ENCODE measurements at regions not wholly inside any gene's neighbourhood (a gene's known extent, or its start where the extent isn't known, plus 50 kb on each side); places are given as distances from the start of the nearest gene placed in this dataset.

DNA sequence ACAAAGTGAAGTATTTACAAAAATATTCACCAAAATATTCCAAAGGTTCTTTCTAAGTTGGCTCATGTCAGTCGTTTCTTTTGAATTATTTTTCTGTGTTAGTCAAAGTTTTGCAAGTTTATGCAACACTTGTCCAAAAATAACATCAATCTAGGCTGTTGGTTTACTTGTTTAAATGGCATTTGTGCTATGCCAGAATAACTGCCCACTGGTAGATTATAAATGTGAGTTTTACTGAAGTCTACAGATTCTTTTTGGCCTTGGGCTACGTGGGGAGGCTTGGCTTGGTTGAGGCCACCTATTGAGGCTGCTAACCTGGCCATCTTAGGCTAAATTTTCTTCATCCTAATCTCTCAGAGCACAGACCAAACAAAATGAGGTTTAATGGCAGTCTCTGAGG is 1091.9 kb upstream of the RAG2 start:
- H3K36me3 ChIP-seq = no peaks in the 10 kb centered on the region
- intact Hi-C loops (cut with DNase I) = no loop called here
- TF ChIP-seq, protein P1, sequence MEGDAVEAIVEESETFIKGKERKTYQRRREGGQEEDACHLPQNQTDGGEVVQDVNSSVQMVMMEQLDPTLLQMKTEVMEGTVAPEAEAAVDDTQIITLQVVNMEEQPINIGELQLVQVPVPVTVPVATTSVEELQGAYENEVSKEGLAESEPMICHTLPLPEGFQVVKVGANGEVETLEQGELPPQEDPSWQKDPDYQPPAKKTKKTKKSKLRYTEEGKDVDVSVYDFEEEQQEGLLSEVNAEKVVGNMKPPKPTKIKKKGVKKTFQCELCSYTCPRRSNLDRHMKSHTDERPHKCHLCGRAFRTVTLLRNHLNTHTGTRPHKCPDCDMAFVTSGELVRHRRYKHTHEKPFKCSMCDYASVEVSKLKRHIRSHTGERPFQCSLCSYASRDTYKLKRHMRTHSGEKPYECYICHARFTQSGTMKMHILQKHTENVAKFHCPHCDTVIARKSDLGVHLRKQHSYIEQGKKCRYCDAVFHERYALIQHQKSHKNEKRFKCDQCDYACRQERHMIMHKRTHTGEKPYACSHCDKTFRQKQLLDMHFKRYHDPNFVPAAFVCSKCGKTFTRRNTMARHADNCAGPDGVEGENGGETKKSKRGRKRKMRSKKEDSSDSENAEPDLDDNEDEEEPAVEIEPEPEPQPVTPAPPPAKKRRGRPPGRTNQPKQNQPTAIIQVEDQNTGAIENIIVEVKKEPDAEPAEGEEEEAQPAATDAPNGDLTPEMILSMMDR (IDR thresholded peaks at IDR 0.05) = no peak
- no peak for TF ChIP-seq POLR2A (IDR thresholded peaks at IDR 0.05)
- no peak overlapping the region for H3K4me3 ChIP-seq
- 17 to 32% (median 22%) methylated on average over 2 of the region's 2 CpGs for WGBS, 3 donors
- H3K9me3 ChIP-seq = no peaks in the 10 kb centered on the region
- no peak overlapping the region for H3K27ac ChIP-seq
- H3K27me3 ChIP-seq = no peaks in the 10 kb centered on the region
- no peaks in the 10 kb centered on the region for H3K4me1 ChIP-seq (ENCODE audit: insufficient read depth)
- no peak for DNase-seq

DNA sequence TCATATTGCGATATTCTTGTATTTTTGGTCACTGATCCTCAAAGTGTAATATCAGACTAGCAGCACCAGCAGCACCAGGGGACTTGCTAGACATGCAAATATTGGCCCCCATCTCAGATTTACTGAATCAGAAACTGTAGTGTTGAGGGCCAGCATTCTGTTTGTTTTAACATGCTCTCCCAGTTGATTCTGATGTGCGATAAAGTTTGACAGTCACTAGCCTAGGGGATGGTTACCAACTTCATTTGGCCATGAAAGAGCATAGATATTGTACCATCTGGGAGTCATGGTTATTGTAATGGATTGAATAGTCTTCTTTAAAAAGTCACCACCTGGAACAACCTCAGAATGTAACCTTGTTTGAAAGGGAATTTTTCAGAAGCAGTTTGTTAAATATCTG is 1090.4 kb upstream of the RAG2 start:
- intact Hi-C loops (cut with DNase I) = no loop called here
- no peak for DNase-seq
- Histone ChIP-seq H3K27me3 (no peaks in the 10 kb centered on the region), H3K4me1 (ENCODE audit: insufficient read depth) (no peaks in the 10 kb centered on the region), H3K27ac (no peak overlapping the region), H3K4me3 (no peak overlapping the region), H3K36me3 (no peaks in the 10 kb centered on the region), H3K9me3 (no peaks in the 10 kb centered on the region)
- TF ChIP-seq POLR2A (IDR thresholded peaks at IDR 0.05) = no peak
- TF ChIP-seq, protein P1 (IDR thresholded peaks at IDR 0.05) = no peak
- no peak for TF ChIP-seq EP300 (IDR thresholded peaks at IDR 0.05)
- WGBS, 3 donors = 47 to 49% (median 48%) methylated on average over 2 of the region's 2 CpGs

GRCh38 chr11:37687130-37687529 is 1089.1 kb upstream of the RAG2 start:
- intact Hi-C loops (cut with DNase I) = no loop called here
- H3K4me3 ChIP-seq = no peak overlapping the region
- no peak for TF ChIP-seq POLR2A (IDR thresholded peaks at IDR 0.05)
- TF ChIP-seq, protein P1 (IDR thresholded peaks at IDR 0.05) = no peak
- TF ChIP-seq EP300 (IDR thresholded peaks at IDR 0.05) = no peak
- H3K36me3 ChIP-seq = no peaks in the 10 kb centered on the region
- H3K4me1 ChIP-seq (ENCODE audit: insufficient read depth) = no peaks in the 10 kb centered on the region
- no peaks in the 10 kb centered on the region for H3K27me3 ChIP-seq
- no peak for DNase-seq
- H3K9me3 ChIP-seq = no peaks in the 10 kb centered on the region
- H3K27ac ChIP-seq = no peak overlapping the region

GRCh38 chr11:37671321-37671720 is 1073.3 kb upstream of the RAG2 start:
- DNase-seq = no peak
- Histone ChIP-seq H3K36me3 (no peaks in the 10 kb centered on the region), H3K4me3 (no peak overlapping the region), H3K4me1 (ENCODE audit: insufficient read depth) (no peaks in the 10 kb centered on the region), H3K27me3 (no peaks in the 10 kb centered on the region), H3K9me3 (no peaks in the 10 kb centered on the region), H3K27ac (no peak overlapping the region)
- TF ChIP-seq, protein P1 (IDR thresholded peaks at IDR 0.05) = no peak
- no peak for TF ChIP-seq EP300 (IDR thresholded peaks at IDR 0.05)
- TF ChIP-seq POLR2A (IDR thresholded peaks at IDR 0.05) = no peak
- intact Hi-C loops (cut with DNase I) = no loop called here

DNA sequence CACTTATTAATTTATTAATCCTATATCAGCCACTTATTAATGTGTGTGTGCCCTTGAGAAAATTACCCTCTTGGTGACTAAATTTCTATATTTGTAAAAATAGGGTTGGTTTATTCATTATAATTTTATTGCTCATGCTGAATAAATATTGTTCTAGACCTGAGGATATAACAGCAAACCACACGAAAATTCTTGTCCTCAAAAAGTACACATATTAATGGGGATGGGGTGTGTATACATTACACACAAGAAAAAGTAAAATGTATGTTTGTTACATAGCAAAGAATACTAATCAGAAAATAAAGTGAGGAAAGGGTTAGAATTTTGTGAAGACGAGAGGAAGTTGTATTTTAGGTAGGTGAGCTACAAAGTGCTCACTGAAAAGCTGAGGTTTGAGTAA is 1068.9 kb upstream of the RAG2 start:
- H3K4me1 ChIP-seq (ENCODE audit: insufficient read depth) = no peaks in the 10 kb centered on the region
- no peaks in the 10 kb centered on the region for H3K36me3 ChIP-seq
- H3K9me3 ChIP-seq = no peaks in the 10 kb centered on the region
- H3K27ac ChIP-seq = no peak overlapping the region
- H3K27me3 ChIP-seq = no peaks in the 10 kb centered on the region
- no peak for TF ChIP-seq POLR2A (IDR thresholded peaks at IDR 0.05)
- TF ChIP-seq, protein P1 (IDR thresholded peaks at IDR 0.05) = no peak
- TF ChIP-seq EP300 (IDR thresholded peaks at IDR 0.05) = no peak
- no peak overlapping the region for H3K4me3 ChIP-seq
- no peak for DNase-seq
- intact Hi-C loops (cut with DNase I) = no loop called here
- 82 to 86% (median 85%) methylated on average over 2 of the region's 2 CpGs for WGBS, 3 donors

All from ovary (tissue), 7 donors.